Liver (tissue), 8 donors: ENCODE measurements at regions not wholly inside any gene's neighbourhood (a gene's known extent, or its start where the extent isn't known, plus 50 kb on each side); places are given as distances from the start of the nearest gene placed in this dataset.

ENCODE experiments used
- DNase-seq: peaks from one replicate; pipeline ENCODE4 v3.0.0-alpha.2; 2017; ENCODE audit warnings: low spot score
- H3K27ac ChIP-seq, 2 donors: one replicate each; pipeline ENCODE4 v1.7.0; 2013; ENCODE audit warnings: inconsistent platforms in 2 of 2, low read length in 2 of 2, control low read depth in 1 of 2, low read depth in 1 of 2, mild to moderate bottlenecking in 1 of 2
- H3K27me3 ChIP-seq, 4 donors: one replicate each; pipeline versions ENCODE4 v1.6.1 to v1.7.0; 2013; ENCODE audit warnings: low read length in 3 of 4, inconsistent platforms in 1 of 4, mild to moderate bottlenecking in 1 of 4, moderate library complexity in 1 of 4; ENCODE audit not compliant: control insufficient read depth in 4 of 4, insufficient read depth in 4 of 4
- H3K36me3 ChIP-seq, 4 donors: one replicate each; pipeline versions ENCODE4 v1.6.1 to v1.7.0; 2013; ENCODE audit warnings: low read length in 3 of 4, mild to moderate bottlenecking in 3 of 4, low read depth in 1 of 4, moderate library complexity in 1 of 4; ENCODE audit not compliant: control insufficient read depth in 4 of 4, insufficient read depth in 3 of 4
- H3K4me1 ChIP-seq, 4 donors: one replicate each; pipeline versions ENCODE4 v1.6.1 to v1.7.0; 2013; ENCODE audit warnings: low read length in 3 of 4, mild to moderate bottlenecking in 3 of 4, moderate library complexity in 1 of 4; ENCODE audit not compliant: control insufficient read depth in 4 of 4, insufficient read depth in 4 of 4
- H3K4me3 ChIP-seq, 3 donors: one replicate each; pipeline versions ENCODE4 v1.6.1 to v1.7.0; 2013; ENCODE audit warnings: low read length in 3 of 3, control low read depth in 1 of 3, low read depth in 1 of 3, mild to moderate bottlenecking in 1 of 3
- H3K9ac ChIP-seq, 2 donors: one replicate each; pipeline ENCODE4 v1.7.0; 2013; ENCODE audit warnings: low read length in 2 of 2, mild to moderate bottlenecking in 2 of 2, moderate library complexity in 2 of 2, control low read depth in 1 of 2, low read depth in 1 of 2
- H3K9me3 ChIP-seq, 4 donors: one replicate each; pipeline versions ENCODE4 v1.6.1 to v1.7.0; 2013; ENCODE audit warnings: low read length in 3 of 4; ENCODE audit not compliant: control insufficient read depth in 4 of 4
- ATF3 ChIP-seq: IDR thresholded peaks from 2 replicates; pipeline ENCODE4 v1.6.1; 2016; ENCODE audit warnings: antibody characterized with exemption
- CTCF ChIP-seq: fragments of 150-350 bp; IDR thresholded peaks from 2 replicates; pipeline ENCODE4 v1.5.1; 2017; ENCODE audit warnings: improper control_type of control experiment, low read depth, low read length; ENCODE audit not compliant: missing input control
- EGR1 ChIP-seq, 2 donors: IDR thresholded peaks; 2 replicates each; pipeline ENCODE4 v1.6.1; 2016 to 2018; ENCODE audit warnings: antibody characterized with exemption in 2 of 2, low read depth in 2 of 2
- FOXA1 ChIP-seq: IDR thresholded peaks from 2 replicates; pipeline ENCODE4 v1.6.1; 2016; ENCODE audit warnings: antibody characterized with exemption
- FOXA2 ChIP-seq: IDR thresholded peaks from 2 replicates; pipeline ENCODE4 v1.6.1; 2016; ENCODE audit warnings: antibody characterized with exemption
- HNF4A ChIP-seq, 2 donors: conservative IDR thresholded peaks; 2 replicates each; pipeline ENCODE4 v1.6.1; 2016; ENCODE audit warnings: antibody characterized with exemption in 2 of 2, mild to moderate bottlenecking in 2 of 2
- HNF4G ChIP-seq: IDR thresholded peaks from 2 replicates; pipeline ENCODE4 v1.6.1; 2016; ENCODE audit warnings: antibody characterized with exemption
- JUND ChIP-seq, 2 donors: IDR thresholded peaks; 2 replicates each; pipeline ENCODE4 v1.6.1; 2016; ENCODE audit warnings: antibody characterized with exemption in 2 of 2
- NR2F2 ChIP-seq: IDR thresholded peaks from 2 replicates; pipeline ENCODE4 v1.6.1; 2016; ENCODE audit warnings: antibody characterized with exemption
- RAD21 ChIP-seq, 2 donors: IDR thresholded peaks; 2 replicates each; pipeline ENCODE4 v1.6.1; 2016; ENCODE audit warnings: antibody characterized with exemption in 2 of 2, mild to moderate bottlenecking in 2 of 2
- RXRA ChIP-seq, 2 donors: IDR thresholded peaks; 2 replicates each; pipeline ENCODE4 v1.6.1; 2017 to 2018; ENCODE audit warnings: antibody characterized with exemption in 2 of 2, mild to moderate bottlenecking in 1 of 2
- SP1 ChIP-seq: IDR thresholded peaks from 2 replicates; pipeline ENCODE4 v1.6.1; 2018; ENCODE audit warnings: antibody characterized with exemption, mild to moderate bottlenecking
- TAF1 ChIP-seq: conservative IDR thresholded peaks from 2 replicates; pipeline ENCODE4 v1.6.1; 2016; ENCODE audit warnings: antibody characterized with exemption, mild to moderate bottlenecking
- YY1 ChIP-seq: IDR thresholded peaks from 2 replicates; pipeline ENCODE4 v1.6.1; 2016; ENCODE audit warnings: antibody characterized with exemption, mild to moderate bottlenecking
- ZBTB33 ChIP-seq: IDR thresholded peaks from 2 replicates; pipeline ENCODE4 v1.6.1; 2016; ENCODE audit warnings: antibody characterized with exemption
- WGBS: extraction: QIAGEN DNeasy Blood & Tissue Kit; methylation state at CpG from one replicate; pipeline ENCODE4 v1.1.7; 2013; 5-methylcytosine and 5-hydroxymethylcytosine counted together
- TF ChIP-seq, protein P1 (sequence below): IDR thresholded peaks from 2 replicates; pipeline ENCODE4 v1.6.1; 2016; ENCODE audit warnings: antibody characterized with exemption
- TF ChIP-seq, protein P2 (sequence below): IDR thresholded peaks from 2 replicates; pipeline ENCODE4 v1.6.1; 2016; ENCODE audit warnings: antibody characterized with exemption, mild to moderate bottlenecking
- donor health status: healthy.
- donor health status: healthy.
- donor health status: healthy.
- donor health status: healthy.
- donor health status: healthy.

GRCh38 chr4:156547891-156548290 lies 423.7 kb downstream of the PDGFC start:
- no peak overlapping the region for H3K27ac ChIP-seq
- H3K9ac ChIP-seq: no peak overlapping the region
- no peaks in the 10 kb centered on the region for H3K36me3 ChIP-seq
- H3K9me3 ChIP-seq: no peaks in the 10 kb centered on the region
- H3K4me3 ChIP-seq: no peak overlapping the region
- WGBS: 80% methylated on average over 2 of the region's 2 CpGs
- TF ChIP-seq TAF1: no peak
- no peak for TF ChIP-seq HNF4A (conservative IDR thresholded peaks at IDR 0.05)
- no peak for TF ChIP-seq ATF3
- TF ChIP-seq FOXA1: no peak
- no peak for TF ChIP-seq ZBTB33
- no peak for TF ChIP-seq HNF4G
- TF ChIP-seq, protein P1, sequence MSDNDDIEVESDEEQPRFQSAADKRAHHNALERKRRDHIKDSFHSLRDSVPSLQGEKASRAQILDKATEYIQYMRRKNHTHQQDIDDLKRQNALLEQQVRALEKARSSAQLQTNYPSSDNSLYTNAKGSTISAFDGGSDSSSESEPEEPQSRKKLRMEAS: no peak
- TF ChIP-seq SP1: no peak
- no peaks in the 10 kb centered on the region for H3K4me1 ChIP-seq
- H3K27me3 ChIP-seq: no peaks in the 10 kb centered on the region
- DNase-seq: no peak

DNA sequence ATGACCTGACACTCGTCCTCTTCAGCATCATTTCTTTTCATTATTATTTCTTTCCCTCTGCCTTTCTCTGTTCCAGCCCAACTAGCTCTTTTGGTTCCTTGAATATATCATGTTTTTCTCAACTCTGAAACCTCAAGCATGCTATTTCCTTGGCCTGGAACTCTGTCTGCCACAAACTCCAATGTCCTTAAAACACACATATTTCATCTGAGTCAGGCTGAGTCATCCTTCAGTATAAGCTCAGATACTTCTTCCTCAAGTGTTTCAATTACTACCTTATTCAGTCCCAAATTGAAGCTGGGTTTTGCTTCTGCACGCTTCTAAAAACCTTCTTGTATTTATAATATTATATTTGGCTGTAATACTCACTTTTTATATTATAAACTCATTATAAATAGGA lies 424.2 kb downstream of the PDGFC start:
- Histone ChIP-seq H3K27me3 (no peaks in the 10 kb centered on the region), H3K27ac (no peak overlapping the region), H3K9ac (no peak overlapping the region), H3K9me3 (no peaks in the 10 kb centered on the region), H3K4me3 (no peak overlapping the region), H3K4me1 (no peaks in the 10 kb centered on the region), H3K36me3 (no peaks in the 10 kb centered on the region)
- 63% methylated on average over 2 of the region's 2 CpGs for WGBS
- no peak for TF ChIP-seq EGR1 (IDR thresholded peaks at IDR 0.05; ENCODE audit: low read depth in 2 of 2)
- TF ChIP-seq TAF1: no peak
- no peak for TF ChIP-seq FOXA1
- no peak for TF ChIP-seq NR2F2
- no peak for TF ChIP-seq YY1
- TF ChIP-seq HNF4A (conservative IDR thresholded peaks at IDR 0.05): no peak
- TF ChIP-seq RAD21 (IDR thresholded peaks at IDR 0.05): no peak
- TF ChIP-seq JUND (IDR thresholded peaks at IDR 0.05): no peak
- no peak for DNase-seq

DNA sequence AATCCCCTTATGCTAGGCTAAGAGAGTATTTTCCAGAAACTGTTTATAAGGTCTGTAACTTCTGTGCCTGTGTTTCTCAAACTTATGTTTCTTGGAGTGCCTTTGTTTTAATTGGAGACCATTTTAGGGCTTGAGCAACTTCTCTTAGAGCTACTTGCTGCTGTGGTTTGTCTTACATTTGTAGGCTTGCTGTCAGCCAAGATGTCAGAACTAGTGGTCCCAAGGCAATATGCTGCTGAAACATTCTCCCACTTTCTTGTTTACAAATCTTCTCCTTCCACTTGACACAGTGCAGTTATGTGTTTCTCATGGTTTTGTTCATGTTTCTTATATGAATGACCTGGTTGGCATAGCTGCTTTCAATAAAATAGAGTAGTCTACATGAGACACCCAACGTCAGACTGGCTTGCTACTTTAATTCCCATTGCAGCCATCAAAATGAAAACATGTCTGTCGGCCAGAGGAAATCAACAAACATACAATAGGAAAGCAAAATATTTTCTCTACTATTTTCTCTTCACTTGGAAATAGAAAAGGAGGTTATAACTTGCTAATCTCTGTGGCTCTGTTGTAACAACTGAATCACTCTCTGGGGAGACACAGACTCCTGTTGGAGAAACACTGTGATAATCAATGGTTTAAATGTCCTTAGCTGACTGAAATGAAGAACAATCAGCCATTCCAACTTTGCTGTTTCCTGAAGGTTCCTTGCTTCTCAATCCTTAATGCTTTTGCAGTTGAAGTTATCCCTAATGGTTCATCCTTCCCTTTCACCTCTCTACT lies 426.4 kb downstream of the PDGFC start:
- no peaks in the 10 kb centered on the region for H3K4me1 ChIP-seq
- no peak for DNase-seq
- no peaks in the 10 kb centered on the region for H3K9me3 ChIP-seq
- no peak overlapping the region for H3K27ac ChIP-seq
- no peak overlapping the region for H3K4me3 ChIP-seq
- no peaks in the 10 kb centered on the region for H3K36me3 ChIP-seq
- H3K9ac ChIP-seq: no peak overlapping the region
- H3K27me3 ChIP-seq: no peaks in the 10 kb centered on the region
- WGBS: 63% methylated on average over 2 of the region's 2 CpGs
- no peak for TF ChIP-seq HNF4A (conservative IDR thresholded peaks at IDR 0.05)
- TF ChIP-seq FOXA2: no peak
- no peak for TF ChIP-seq RXRA (IDR thresholded peaks at IDR 0.05)
- no peak for TF ChIP-seq JUND (IDR thresholded peaks at IDR 0.05)
- no peak for TF ChIP-seq NR2F2
- no peak for TF ChIP-seq TAF1
- no peak for TF ChIP-seq YY1
- TF ChIP-seq CTCF: no peak
- TF ChIP-seq ZBTB33: no peak
- TF ChIP-seq, protein P2, sequence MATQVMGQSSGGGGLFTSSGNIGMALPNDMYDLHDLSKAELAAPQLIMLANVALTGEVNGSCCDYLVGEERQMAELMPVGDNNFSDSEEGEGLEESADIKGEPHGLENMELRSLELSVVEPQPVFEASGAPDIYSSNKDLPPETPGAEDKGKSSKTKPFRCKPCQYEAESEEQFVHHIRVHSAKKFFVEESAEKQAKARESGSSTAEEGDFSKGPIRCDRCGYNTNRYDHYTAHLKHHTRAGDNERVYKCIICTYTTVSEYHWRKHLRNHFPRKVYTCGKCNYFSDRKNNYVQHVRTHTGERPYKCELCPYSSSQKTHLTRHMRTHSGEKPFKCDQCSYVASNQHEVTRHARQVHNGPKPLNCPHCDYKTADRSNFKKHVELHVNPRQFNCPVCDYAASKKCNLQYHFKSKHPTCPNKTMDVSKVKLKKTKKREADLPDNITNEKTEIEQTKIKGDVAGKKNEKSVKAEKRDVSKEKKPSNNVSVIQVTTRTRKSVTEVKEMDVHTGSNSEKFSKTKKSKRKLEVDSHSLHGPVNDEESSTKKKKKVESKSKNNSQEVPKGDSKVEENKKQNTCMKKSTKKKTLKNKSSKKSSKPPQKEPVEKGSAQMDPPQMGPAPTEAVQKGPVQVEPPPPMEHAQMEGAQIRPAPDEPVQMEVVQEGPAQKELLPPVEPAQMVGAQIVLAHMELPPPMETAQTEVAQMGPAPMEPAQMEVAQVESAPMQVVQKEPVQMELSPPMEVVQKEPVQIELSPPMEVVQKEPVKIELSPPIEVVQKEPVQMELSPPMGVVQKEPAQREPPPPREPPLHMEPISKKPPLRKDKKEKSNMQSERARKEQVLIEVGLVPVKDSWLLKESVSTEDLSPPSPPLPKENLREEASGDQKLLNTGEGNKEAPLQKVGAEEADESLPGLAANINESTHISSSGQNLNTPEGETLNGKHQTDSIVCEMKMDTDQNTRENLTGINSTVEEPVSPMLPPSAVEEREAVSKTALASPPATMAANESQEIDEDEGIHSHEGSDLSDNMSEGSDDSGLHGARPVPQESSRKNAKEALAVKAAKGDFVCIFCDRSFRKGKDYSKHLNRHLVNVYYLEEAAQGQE: no peak
- no peak for TF ChIP-seq EGR1 (IDR thresholded peaks at IDR 0.05; ENCODE audit: low read depth in 2 of 2)
- TF ChIP-seq, protein P1: no peak
- TF ChIP-seq SP1: no peak
